BJ (cell line): ENCODE measurements at regions not wholly inside any gene's neighbourhood (a gene's known extent, or its start where the extent isn't known, plus 50 kb on each side); places are given as distances from the start of the nearest gene placed in this dataset.

Source experiments
- CTCF ChIA-PET: fragments of 350-600 bp; formaldehyde crosslinking; extraction: SDS; loops from one replicate; lab custom pipeline; 2021; ENCODE audit warnings: antibody characterized with exemption, inconsistent platforms; lab: Yijun Ruan, JAX
- POLR2A ChIA-PET: fragments of 300-600 bp; sonication (Branson Sonifier 250); formaldehyde crosslinking; extraction: SDS; loops from one replicate; lab custom pipeline; 2021; ENCODE audit warnings: antibody characterized with exemption; lab: Charles Lee
- DNase-seq: peaks from one replicate; pipeline ENCODE4 v3.0.0-alpha.2; 2011; ENCODE audit warnings: low read depth
- H3K27me3 ChIP-seq: 2 replicates; pipeline ENCODE4 v1.6.0; 2011; ENCODE audit warnings: low read length; ENCODE audit not compliant: control insufficient read depth, insufficient read depth
- H3K36me3 ChIP-seq: 2 replicates; pipeline ENCODE4 v1.5.1; 2011; ENCODE audit warnings: low read length; ENCODE audit not compliant: control insufficient read depth, insufficient read depth
- H3K4me3 ChIP-seq: 2 replicates; pipeline ENCODE4 v1.5.1; 2011; ENCODE audit warnings: low read depth, mild to moderate bottlenecking, control low read depth, low read length
- CTCF ChIP-seq: IDR thresholded peaks from 2 replicates; pipeline ENCODE4 v1.5.1; 2011; ENCODE audit warnings: low read depth, mild to moderate bottlenecking, control low read depth, inconsistent platforms, low read length, moderate library complexity; ENCODE audit not compliant: insufficient read depth

- peaks cover 5% of the 10 kb centered on the region; the same call in 1 of the 2 replicates for H3K27me3 ChIP-seq
- ChIA-PET CTCF (no interaction called here), POLR2A (no interaction called here)
- no peaks in the 10 kb centered on the region for H3K36me3 ChIP-seq
- no peak for DNase-seq
- TF ChIP-seq CTCF = no peak
- no peak overlapping the region for H3K4me3 ChIP-seq
Measured at GRCh38 chr13:27853861-27854260, 61.6 kb downstream of the GSX1 start.

GRCh38 chr13:27854606-27855005 lies 62.3 kb downstream of the GSX1 start:
- TF ChIP-seq CTCF = no peak
- Histone ChIP-seq H3K4me3 (no peak overlapping the region), H3K27me3 (peaks cover 5% of the 10 kb centered on the region; the same call in 1 of the 2 replicates), H3K36me3 (no peaks in the 10 kb centered on the region)
- ChIA-PET CTCF (no interaction called here), POLR2A (no interaction called here)
- DNase-seq = no peak

GRCh38 chr13:27855381-27855780 lies 63.1 kb downstream of the GSX1 start:
- DNase-seq = no peak
- TF ChIP-seq CTCF = no peak
- POLR2A ChIA-PET = no interaction called here
- no peaks in the 10 kb centered on the region for H3K36me3 ChIP-seq
- H3K4me3 ChIP-seq = no peak overlapping the region
- H3K27me3 ChIP-seq = peaks cover 5% of the 10 kb centered on the region; the same call in 1 of the 2 replicates
- CTCF ChIA-PET = no interaction called here

GRCh38 chr13:27857282-27857681 lies 62.5 kb upstream of the PDX1 start:
- Histone ChIP-seq H3K27me3 (peaks cover 6% of the 10 kb centered on the region), H3K36me3 (no peaks in the 10 kb centered on the region), H3K4me3 (no peak overlapping the region)
- ChIA-PET POLR2A (no interaction called here), CTCF (interaction anchor here (1.1 kb wide), 1 partner anchor 84 kb away, joined by 3 read pairs; no protein-coding TSS in a partner anchor)
- no peak for DNase-seq
- no peak for TF ChIP-seq CTCF

GRCh38 chr13:27858046-27858445 lies 61.8 kb upstream of the PDX1 start:
- no peak for DNase-seq
- CTCF ChIA-PET = interaction anchor here (1.1 kb wide), 1 partner anchor 83 kb away, joined by 3 read pairs; no protein-coding TSS in a partner anchor
- Histone ChIP-seq H3K36me3 (no peaks in the 10 kb centered on the region), H3K27me3 (peaks cover 5% of the 10 kb centered on the region), H3K4me3 (no peak overlapping the region)
- TF ChIP-seq CTCF = no peak
- POLR2A ChIA-PET = no interaction called here
